Epithelial cell of prostate (primary cell): ENCODE measurements at regions not wholly inside any gene's neighbourhood (a gene's known extent, or its start where the extent isn't known, plus 50 kb on each side); places are given as distances from the start of the nearest gene placed in this dataset.

ENCODE experiments used
- DNase-seq: peaks from one replicate; pipeline ENCODE4 v3.0.0-alpha.2; 2011; ENCODE audit warnings: low read depth, low spot score
- H3K27ac ChIP-seq: fragments of 450-650 bp; 2 replicates; pipeline ENCODE4 v1.5.1; 2017; ENCODE audit warnings: mild to moderate bottlenecking

DNA sequence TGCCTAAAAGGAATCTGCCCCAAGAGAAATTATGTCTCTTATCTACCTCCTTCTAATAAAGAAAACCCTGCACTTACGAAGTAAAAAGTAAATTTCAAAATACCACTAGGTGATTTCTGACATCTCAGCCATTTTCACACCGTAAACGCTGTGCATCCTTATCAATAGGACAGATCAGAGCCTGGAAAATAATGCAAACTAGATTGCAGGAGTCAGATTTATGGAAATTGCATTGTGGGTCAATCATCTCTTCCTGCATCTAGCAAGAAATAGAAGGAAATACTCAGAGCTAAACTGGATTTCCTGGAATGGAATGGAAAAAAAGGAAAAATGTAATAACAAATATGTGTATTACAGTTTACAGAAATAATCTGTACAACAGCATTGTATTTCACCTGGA, 114.3 kb upstream of the PLPPR4 start:
- H3K27ac ChIP-seq = no peak overlapping the region
- no peak for DNase-seq

- no peak overlapping the region for H3K27ac ChIP-seq
- no peak for DNase-seq
Observed at GRCh38 chr1:99152132-99152531, 112.2 kb upstream of the PLPPR4 start.

GRCh38 chr1:99163671-99164070, 100.6 kb upstream of the PLPPR4 start:
- DNase-seq = no peak
- H3K27ac ChIP-seq = no peak overlapping the region

GRCh38 chr1:99170516-99170915, 93.8 kb upstream of the PLPPR4 start:
- no peak overlapping the region for H3K27ac ChIP-seq
- peak; percentile 24 for DNase-seq

GRCh38 chr1:99171184-99171813, 93.0 kb upstream of the PLPPR4 start:
- no peak overlapping the region for H3K27ac ChIP-seq
- DNase-seq = no peak

- H3K27ac ChIP-seq = no peak overlapping the region
- no peak for DNase-seq
Observed at GRCh38 chr1:99173282-99173681, 91.0 kb upstream of the PLPPR4 start.

- no peak for DNase-seq
- H3K27ac ChIP-seq = no peak overlapping the region
Observed at GRCh38 chr1:99173900-99174299, 90.4 kb upstream of the PLPPR4 start.

DNA sequence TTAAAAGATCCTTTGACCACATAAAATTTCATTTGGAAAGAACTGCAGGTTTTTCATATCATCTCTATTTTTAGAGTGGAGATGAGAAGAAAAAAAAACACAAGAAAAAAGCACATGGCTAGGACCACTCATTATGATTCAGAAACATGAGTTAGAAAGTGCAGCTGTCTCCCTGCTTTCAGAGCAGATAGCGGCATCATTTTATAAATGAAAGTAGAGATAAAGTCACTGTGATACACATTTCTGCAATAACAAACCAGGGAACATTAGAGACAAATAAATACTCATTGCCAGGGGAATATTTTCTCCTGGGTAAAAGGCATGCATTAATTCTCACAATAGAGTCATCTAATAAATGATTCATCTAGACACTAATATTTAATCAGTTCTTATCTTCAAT, 87.5 kb upstream of the PLPPR4 start:
- H3K27ac ChIP-seq = no peak overlapping the region
- no peak for DNase-seq

GRCh38 chr1:99177465-99177864, 86.8 kb upstream of the PLPPR4 start:
- H3K27ac ChIP-seq = no peak overlapping the region
- DNase-seq = no peak

- DNase-seq = peak; percentile 10
- no peak overlapping the region for H3K27ac ChIP-seq
Observed at GRCh38 chr1:99180343-99180808, 83.9 kb upstream of the PLPPR4 start.

GRCh38 chr1:99180915-99181314, 83.4 kb upstream of the PLPPR4 start:
- no peak for DNase-seq
- H3K27ac ChIP-seq = no peak overlapping the region

- no peak for DNase-seq
- H3K27ac ChIP-seq = no peak overlapping the region
Observed at GRCh38 chr1:99181892-99182291, 82.4 kb upstream of the PLPPR4 start.

GRCh38 chr1:99185196-99185595, 79.1 kb upstream of the PLPPR4 start:
- DNase-seq = no peak
- no peak overlapping the region for H3K27ac ChIP-seq

GRCh38 chr1:99193431-99193830, 70.9 kb upstream of the PLPPR4 start:
- no peak overlapping the region for H3K27ac ChIP-seq
- DNase-seq = no peak

GRCh38 chr1:99198393-99198792, 65.9 kb upstream of the PLPPR4 start:
- no peak overlapping the region for H3K27ac ChIP-seq
- DNase-seq = no peak

GRCh38 chr1:99207216-99207615, 57.1 kb upstream of the PLPPR4 start:
- no peak overlapping the region for H3K27ac ChIP-seq
- DNase-seq = peak; percentile 0
